ENCODE measurements at regions not wholly inside any gene's neighbourhood (a gene's known extent, or its start where the extent isn't known, plus 50 kb on each side); places are given as distances from the start of the nearest gene placed in this dataset.

DNA sequence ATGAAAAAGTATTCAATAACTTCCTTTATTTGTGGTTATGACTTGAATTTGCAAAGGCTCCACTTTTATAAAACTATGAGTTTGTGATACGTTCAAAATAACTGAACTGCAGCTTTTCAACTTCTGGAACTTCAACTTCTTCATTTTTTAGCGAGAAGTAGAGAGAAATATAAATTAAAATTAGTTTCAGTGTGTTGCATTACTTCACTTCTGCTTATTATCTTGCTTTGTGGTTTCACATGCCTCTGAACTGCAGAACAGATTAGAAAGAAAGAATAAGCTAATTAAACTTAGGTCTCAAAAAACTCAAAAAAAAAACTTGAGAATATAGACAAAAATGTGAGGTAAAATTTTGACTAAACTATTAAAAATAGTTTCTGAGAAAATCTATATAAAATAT, 1073.4 kb downstream of the PCDH17 start:
- no CpG with 5 or more reads among the region's 2 CpGs for WGBS (ENCODE audit: insufficient coverage)
- CTCF ChIA-PET = no interaction called here
- H3K79me2 ChIP-seq (ENCODE audit: control insufficient read depth, insufficient read depth, low read length) = no peaks in the 10 kb centered on the region

GRCh38 chr13:58706421-58706820, 1074.9 kb downstream of the PCDH17 start:
- Histone ChIP-seq H3K9me3 (ENCODE audit: control extremely low read depth in 1 of 3, control insufficient read depth in 2 of 3, insufficient read depth in 1 of 3, low read length in 2 of 3) (peaks cover 0 to under 1% (median 0%) of the 10 kb centered on the region in 3 donors), H3K27ac (ENCODE audit: low read length in 2 of 2) (no peak overlapping the region), H3K9ac (ENCODE audit: low read length) (no peak overlapping the region), H3K27me3 (replicated peaks in 1 of 4; ENCODE audit: control extremely low read depth in 1 of 4, control insufficient read depth in 3 of 4, insufficient read depth in 4 of 4, low read length in 3 of 4) (no peaks in the 10 kb centered on the region), H3K36me3 (replicated peaks in 1 of 2; ENCODE audit: control extremely low read depth in 1 of 2, control insufficient read depth in 1 of 2, extremely low read depth in 1 of 2, insufficient read depth in 2 of 2, low read length in 1 of 2) (no peaks in the 10 kb centered on the region), H4K20me1 (ENCODE audit: control insufficient read depth, insufficient read depth, low read length, poor library complexity, severe bottlenecking) (no peaks in the 10 kb centered on the region), H3K4me1 (ENCODE audit: control insufficient read depth in 2 of 2, insufficient read depth in 2 of 2, low read length in 2 of 2) (no peaks in the 10 kb centered on the region), H3K4me2 (replicated peaks; ENCODE audit: low read depth, low read length, poor library complexity, severe bottlenecking) (no peak overlapping the region), H2AFZ (ENCODE audit: insufficient read depth, low read depth, low read length, poor library complexity, severe bottlenecking) (no peak overlapping the region), H3K79me2 (ENCODE audit: control insufficient read depth, insufficient read depth, low read length) (no peaks in the 10 kb centered on the region), H3K4me3 (ENCODE audit: control extremely low read depth in 1 of 5, extremely low read depth in 1 of 5, insufficient read depth in 1 of 5, low read depth in 2 of 5, low read length in 4 of 5) (no peak overlapping the region)
- intact Hi-C loops (cut with micrococcal nuclease) = no loop called here
- WGBS (ENCODE audit: insufficient coverage) = 100% methylated on average over 2 of the region's 2 CpGs
- DNase-seq (no peak), ATAC-seq (ENCODE audit: low read depth) (no peak)
- peaks cover 6% of the 10 kb centered on the region for H3K9me3 Mint-ChIP-seq (ENCODE audit: insufficient read depth)
- no peaks in the 10 kb centered on the region for H3K27me3 Mint-ChIP-seq
- POLR2A ChIA-PET = no interaction called here
- TF ChIP-seq EZH2 (IDR thresholded peaks at IDR 0.05; ENCODE audit: borderline replicate concordance, insufficient read depth, low read depth, low read length, poor library complexity, severe bottlenecking) = no peak
- TF ChIP-seq CTCF (IDR thresholded peaks at IDR 0.05) = no peak
- CTCF ChIA-PET = no interaction called here
- H3K4me3 Mint-ChIP-seq = no peak overlapping the region
- no peaks in the 10 kb centered on the region for H3K4me1 Mint-ChIP-seq
- H3K27ac Mint-ChIP-seq = no peak overlapping the region

More for the DNA sequence above, 1073.4 kb downstream of the PCDH17 start:
- Histone ChIP-seq H3K27ac (ENCODE audit: low read length in 2 of 2) (no peak overlapping the region), H3K4me2 (replicated peaks; ENCODE audit: low read depth, low read length, poor library complexity, severe bottlenecking) (no peak overlapping the region), H4K20me1 (ENCODE audit: control insufficient read depth, insufficient read depth, low read length, poor library complexity, severe bottlenecking) (no peaks in the 10 kb centered on the region), H3K4me1 (ENCODE audit: control insufficient read depth in 2 of 2, insufficient read depth in 2 of 2, low read length in 2 of 2) (no peaks in the 10 kb centered on the region), H3K4me3 (ENCODE audit: control extremely low read depth in 1 of 5, extremely low read depth in 1 of 5, insufficient read depth in 1 of 5, low read depth in 2 of 5, low read length in 4 of 5) (no peak overlapping the region), H3K9me3 (ENCODE audit: control extremely low read depth in 1 of 3, control insufficient read depth in 2 of 3, insufficient read depth in 1 of 3, low read length in 2 of 3) (no peaks in the 10 kb centered on the region), H3K27me3 (replicated peaks in 1 of 4; ENCODE audit: control extremely low read depth in 1 of 4, control insufficient read depth in 3 of 4, insufficient read depth in 4 of 4, low read length in 3 of 4) (no peaks in the 10 kb centered on the region), H3K9ac (ENCODE audit: low read length) (no peak overlapping the region), H2AFZ (ENCODE audit: insufficient read depth, low read depth, low read length, poor library complexity, severe bottlenecking) (no peak overlapping the region), H3K36me3 (replicated peaks in 1 of 2; ENCODE audit: control extremely low read depth in 1 of 2, control insufficient read depth in 1 of 2, extremely low read depth in 1 of 2, insufficient read depth in 2 of 2, low read length in 1 of 2) (no peaks in the 10 kb centered on the region)
- Mint-ChIP-seq H3K27ac (no peak overlapping the region), H3K27me3 (no peaks in the 10 kb centered on the region), H3K9me3 (ENCODE audit: insufficient read depth) (peaks cover 2% of the 10 kb centered on the region), H3K4me3 (no peak overlapping the region), H3K4me1 (no peaks in the 10 kb centered on the region)
- ATAC-seq (ENCODE audit: low read depth) = no peak
- TF ChIP-seq EZH2 (IDR thresholded peaks at IDR 0.05; ENCODE audit: borderline replicate concordance, insufficient read depth, low read depth, low read length, poor library complexity, severe bottlenecking) (no peak), CTCF (IDR thresholded peaks at IDR 0.05) (no peak)
- POLR2A ChIA-PET = no interaction called here
- intact Hi-C loops (cut with micrococcal nuclease) = no loop called here
- DNase-seq = no peak
